Ovary (tissue), 3 donors: ENCODE measurements at regions not wholly inside any gene's neighbourhood (a gene's known extent, or its start where the extent isn't known, plus 50 kb on each side); places are given as distances from the start of the nearest gene placed in this dataset.

Experiments
- CTCF ChIP-seq, 3 donors: fragments of 450-650 bp in 2 of 3; fragments of 200-600 bp in 1 of 3; IDR thresholded peaks; one replicate each; pipeline versions ENCODE4 v1.5.1 to v1.8.0; 2016 to 2022; ENCODE audit warnings: antibody characterized with exemption in 3 of 3, mild to moderate bottlenecking in 1 of 3
- EP300 ChIP-seq: sonication (generic); formaldehyde crosslinking; IDR thresholded peaks from one replicate; pipeline ENCODE4 v1.6.1; 2017; ENCODE audit warnings: antibody characterized with exemption
- POLR2A ChIP-seq: fragments of 450-650 bp; IDR thresholded peaks from one replicate; pipeline ENCODE4 v1.6.1; 2017; ENCODE audit warnings: antibody characterized with exemption, mild to moderate bottlenecking, moderate library complexity
- donor health status: DM: no; HTN: no; CAD: no.

DNA sequence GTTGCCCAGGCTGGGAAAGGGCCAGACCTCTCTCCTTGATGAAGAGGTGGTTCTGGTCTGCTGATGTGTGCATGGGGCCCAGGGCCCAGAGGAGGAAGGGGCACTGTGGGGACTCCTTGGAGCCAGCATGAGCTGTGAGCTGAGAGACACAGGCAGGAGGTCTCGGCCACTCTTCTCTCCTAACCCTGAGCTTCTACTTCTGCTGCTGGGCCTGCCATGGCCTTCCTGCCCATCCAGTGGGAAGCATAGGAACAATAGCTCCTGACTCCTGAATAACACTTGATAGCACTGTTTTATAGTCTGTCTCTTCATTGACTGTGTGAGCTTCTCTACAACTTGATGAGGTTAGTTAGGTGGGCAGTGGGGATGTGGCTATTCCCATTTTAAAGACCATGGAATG is 181.1 kb downstream of the UTP18 start:
- no peak for TF ChIP-seq POLR2A
- no peak for TF ChIP-seq CTCF (IDR thresholded peaks at IDR 0.05)
- TF ChIP-seq EP300 = no peak
